T follicular helper cell (primary cell): ENCODE measurements at regions not wholly inside any gene's neighbourhood (a gene's known extent, or its start where the extent isn't known, plus 50 kb on each side); places are given as distances from the start of the nearest gene placed in this dataset.

ENCODE experiments used
- DNase-seq: peaks from one replicate; pipeline ENCODE4 v3.0.0-alpha.2; 2020; ENCODE audit warnings: low read depth

DNA sequence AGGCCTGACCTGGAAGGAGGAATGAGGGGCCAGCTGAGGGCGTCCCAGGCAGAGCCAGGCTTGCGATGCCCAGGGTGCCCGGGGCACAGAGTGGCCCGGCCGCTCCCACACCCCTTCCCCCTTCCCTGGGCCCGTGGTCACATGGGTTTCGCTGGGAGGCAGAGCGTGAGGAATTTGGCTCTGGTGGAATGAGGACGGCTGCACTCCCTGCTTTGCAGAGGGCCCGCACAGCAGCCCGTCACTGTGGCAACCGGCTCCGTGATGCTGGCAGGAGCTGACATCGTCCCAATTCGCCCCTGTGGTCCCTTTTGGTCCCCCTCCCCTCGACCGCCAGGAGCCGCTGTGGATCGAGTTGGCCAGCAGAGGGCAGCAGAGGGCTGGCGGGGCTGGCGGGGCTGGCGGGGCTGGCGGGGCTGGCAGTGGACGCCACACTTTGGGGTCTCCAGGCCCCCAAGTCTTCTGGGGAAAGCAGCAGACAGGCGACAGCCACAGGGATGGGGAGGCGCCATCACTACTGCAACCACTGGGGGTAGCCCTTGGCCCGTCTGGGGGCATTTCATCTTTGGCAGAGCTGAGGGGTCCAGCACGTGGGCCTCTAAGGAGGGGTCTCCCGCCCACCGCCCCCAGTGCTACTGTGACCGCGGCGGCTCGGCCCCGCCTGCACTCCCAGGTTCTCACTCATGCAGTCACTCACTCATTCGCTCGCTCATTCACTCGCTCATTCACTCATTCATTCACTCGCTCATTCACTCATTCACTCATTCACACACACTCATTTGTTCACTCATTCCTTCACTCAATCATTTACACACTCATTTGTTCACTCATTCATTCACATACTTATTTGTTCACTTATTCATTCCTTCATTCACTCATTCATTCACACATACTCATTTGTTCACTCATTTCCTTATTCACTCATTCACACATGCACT, 49.7 kb upstream of the BHLHE23 start:
- DNase-seq: peak; percentile 12
